ENCODE measurements at regions not wholly inside any gene's neighbourhood (a gene's known extent, or its start where the extent isn't known, plus 50 kb on each side); places are given as distances from the start of the nearest gene placed in this dataset.

- no peak overlapping the region for H3K4me2 ChIP-seq (replicated peaks; ENCODE audit: extremely low read depth, low read length, poor library complexity, severe bottlenecking)
- intact Hi-C loops (cut with micrococcal nuclease) = no loop called here
- Mint-ChIP-seq H3K4me3 (no peak overlapping the region), H3K27me3 (ENCODE audit: low read depth in 3 of 3) (peaks cover 0 to 3% (median 0%) of the 10 kb centered on the region in 3 donors), H3K4me1 (no peaks in the 10 kb centered on the region), H3K36me3 (no peaks in the 10 kb centered on the region), H3K9me3 (peaks cover 0 to 5% (median 3%) of the 10 kb centered on the region in 7 donors), H3K27ac (peak overlapping the region in 1 of 7 donors; percentile 13)
- no peak overlapping the region for H3K9ac ChIP-seq (ENCODE audit: insufficient read depth, low read length, poor library complexity, severe bottlenecking)
- H4K20me1 ChIP-seq (ENCODE audit: insufficient read depth, low read length) = no peaks in the 10 kb centered on the region
- no peak overlapping the region for H3K4me3 ChIP-seq (replicated peaks in 1 of 3; ENCODE audit: low read depth in 2 of 3, low read length in 3 of 3)
- H3K27ac ChIP-seq (ENCODE audit: low read depth in 1 of 2, low read length in 2 of 2) = no peak overlapping the region
- no peaks in the 10 kb centered on the region for H3K4me1 ChIP-seq (ENCODE audit: control insufficient read depth in 1 of 2, insufficient read depth in 2 of 2, low read length in 2 of 2)
- TF ChIP-seq, protein P1, sequence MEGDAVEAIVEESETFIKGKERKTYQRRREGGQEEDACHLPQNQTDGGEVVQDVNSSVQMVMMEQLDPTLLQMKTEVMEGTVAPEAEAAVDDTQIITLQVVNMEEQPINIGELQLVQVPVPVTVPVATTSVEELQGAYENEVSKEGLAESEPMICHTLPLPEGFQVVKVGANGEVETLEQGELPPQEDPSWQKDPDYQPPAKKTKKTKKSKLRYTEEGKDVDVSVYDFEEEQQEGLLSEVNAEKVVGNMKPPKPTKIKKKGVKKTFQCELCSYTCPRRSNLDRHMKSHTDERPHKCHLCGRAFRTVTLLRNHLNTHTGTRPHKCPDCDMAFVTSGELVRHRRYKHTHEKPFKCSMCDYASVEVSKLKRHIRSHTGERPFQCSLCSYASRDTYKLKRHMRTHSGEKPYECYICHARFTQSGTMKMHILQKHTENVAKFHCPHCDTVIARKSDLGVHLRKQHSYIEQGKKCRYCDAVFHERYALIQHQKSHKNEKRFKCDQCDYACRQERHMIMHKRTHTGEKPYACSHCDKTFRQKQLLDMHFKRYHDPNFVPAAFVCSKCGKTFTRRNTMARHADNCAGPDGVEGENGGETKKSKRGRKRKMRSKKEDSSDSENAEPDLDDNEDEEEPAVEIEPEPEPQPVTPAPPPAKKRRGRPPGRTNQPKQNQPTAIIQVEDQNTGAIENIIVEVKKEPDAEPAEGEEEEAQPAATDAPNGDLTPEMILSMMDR (IDR thresholded peaks at IDR 0.05) = no peak
- no peaks in the 10 kb centered on the region for H3K36me3 ChIP-seq (replicated peaks in 1 of 2; ENCODE audit: control insufficient read depth in 1 of 2, insufficient read depth in 2 of 2, low read length in 2 of 2)
- WGBS (ENCODE audit: insufficient coverage) = 100% methylated on average over 4 of the region's 5 CpGs
- DNase-seq = no peak
- no peak overlapping the region for H2AFZ ChIP-seq (ENCODE audit: insufficient read depth, low read depth, low read length, poor library complexity, severe bottlenecking)
- H3K79me2 ChIP-seq (ENCODE audit: insufficient read depth, low read length) = no peaks in the 10 kb centered on the region
- H3K9me3 ChIP-seq (replicated peaks in 1 of 2; ENCODE audit: control insufficient read depth in 1 of 2, insufficient read depth in 1 of 2, low read length in 2 of 2) = peaks cover 8 to 15% of the 10 kb centered on the region in 2 donors
- no peaks in the 10 kb centered on the region for H3K27me3 ChIP-seq (ENCODE audit: control insufficient read depth in 2 of 2, insufficient read depth in 2 of 2, low read length in 2 of 2)
Measured at GRCh38 chr9:103919605-103920209, 174.4 kb upstream of the SMC2 start.

GRCh38 chr9:103928442-103928841 is 165.7 kb upstream of the SMC2 start:
- no CpG with 5 or more reads among the region's 3 CpGs for WGBS (ENCODE audit: insufficient coverage)
- H3K4me3 Mint-ChIP-seq = no peak overlapping the region
- H3K9me3 ChIP-seq (replicated peaks in 1 of 2; ENCODE audit: control insufficient read depth in 1 of 2, insufficient read depth in 1 of 2, low read length in 2 of 2) = no peaks in the 10 kb centered on the region
- no peak overlapping the region for H3K27ac ChIP-seq (ENCODE audit: low read depth in 1 of 2, low read length in 2 of 2)
- no peaks in the 10 kb centered on the region for H3K79me2 ChIP-seq (ENCODE audit: insufficient read depth, low read length)
- no peak for DNase-seq
- no peak overlapping the region for H2AFZ ChIP-seq (ENCODE audit: insufficient read depth, low read depth, low read length, poor library complexity, severe bottlenecking)
- TF ChIP-seq, protein P1 (IDR thresholded peaks at IDR 0.05) = no peak
- no peaks in the 10 kb centered on the region for H4K20me1 ChIP-seq (ENCODE audit: insufficient read depth, low read length)
- H3K36me3 ChIP-seq (replicated peaks in 1 of 2; ENCODE audit: control insufficient read depth in 1 of 2, insufficient read depth in 2 of 2, low read length in 2 of 2) = no peaks in the 10 kb centered on the region
- H3K27me3 Mint-ChIP-seq (ENCODE audit: low read depth in 3 of 3) = no peaks in the 10 kb centered on the region
- peaks cover 0 to 2% (median 0%) of the 10 kb centered on the region in 7 donors for H3K9me3 Mint-ChIP-seq
- no peak overlapping the region for H3K9ac ChIP-seq (ENCODE audit: insufficient read depth, low read length, poor library complexity, severe bottlenecking)
- no peak overlapping the region for H3K4me2 ChIP-seq (replicated peaks; ENCODE audit: extremely low read depth, low read length, poor library complexity, severe bottlenecking)
- no peak overlapping the region for H3K27ac Mint-ChIP-seq
- H3K4me1 ChIP-seq (ENCODE audit: control insufficient read depth in 1 of 2, insufficient read depth in 2 of 2, low read length in 2 of 2) = no peaks in the 10 kb centered on the region
- H3K4me1 Mint-ChIP-seq = peaks cover 3% of the 10 kb centered on the region
- intact Hi-C loops (cut with micrococcal nuclease) = no loop called here
- H3K36me3 Mint-ChIP-seq = no peaks in the 10 kb centered on the region
- no peak overlapping the region for H3K4me3 ChIP-seq (replicated peaks in 1 of 3; ENCODE audit: low read depth in 2 of 3, low read length in 3 of 3)
- no peaks in the 10 kb centered on the region for H3K27me3 ChIP-seq (ENCODE audit: control insufficient read depth in 2 of 2, insufficient read depth in 2 of 2, low read length in 2 of 2)
